Central memory CD8-positive, alpha-beta T cell (primary cell): ENCODE measurements at regions not wholly inside any gene's neighbourhood (a gene's known extent, or its start where the extent isn't known, plus 50 kb on each side); places are given as distances from the start of the nearest gene placed in this dataset.

Source experiments
- ATAC-seq: fragments of 150-1000 bp; cut with Tn5 transposase; replicated peaks from 2 replicates; pipeline ENCODE4 v1.10.0; 2022; ENCODE audit warnings: mild to moderate bottlenecking, moderate FRiP score, moderate number of reproducible peaks; ENCODE audit not compliant: poor library complexity, severe bottlenecking; ENCODE audit errors: extremely low read depth
- DNase-seq, 2 donors: peaks; one replicate each; pipeline ENCODE4 v3.0.0; 2021; ENCODE audit warnings: low spot score in 2 of 2
- H3K27ac Mint-ChIP-seq: one replicate; pipeline ENCODE4 v1.8.0; 2022; ENCODE audit warnings: low read depth, mild to moderate bottlenecking, moderate library complexity, mixed read lengths
- H3K27me3 Mint-ChIP-seq: one replicate; pipeline ENCODE4 v1.8.0; 2022; ENCODE audit warnings: mixed read lengths
- H3K36me3 Mint-ChIP-seq: one replicate; pipeline ENCODE4 v1.8.0; 2022; ENCODE audit warnings: mild to moderate bottlenecking, moderate library complexity, mixed read lengths; ENCODE audit not compliant: insufficient read depth
- H3K4me1 Mint-ChIP-seq: one replicate; pipeline ENCODE4 v1.8.0; 2022; ENCODE audit warnings: mixed read lengths
- H3K4me3 Mint-ChIP-seq: one replicate; pipeline ENCODE4 v1.8.0; 2022; ENCODE audit warnings: mild to moderate bottlenecking, moderate library complexity, mixed read lengths
- H3K9me3 Mint-ChIP-seq: one replicate; pipeline ENCODE4 v1.8.0; 2022; ENCODE audit warnings: mixed read lengths

DNA sequence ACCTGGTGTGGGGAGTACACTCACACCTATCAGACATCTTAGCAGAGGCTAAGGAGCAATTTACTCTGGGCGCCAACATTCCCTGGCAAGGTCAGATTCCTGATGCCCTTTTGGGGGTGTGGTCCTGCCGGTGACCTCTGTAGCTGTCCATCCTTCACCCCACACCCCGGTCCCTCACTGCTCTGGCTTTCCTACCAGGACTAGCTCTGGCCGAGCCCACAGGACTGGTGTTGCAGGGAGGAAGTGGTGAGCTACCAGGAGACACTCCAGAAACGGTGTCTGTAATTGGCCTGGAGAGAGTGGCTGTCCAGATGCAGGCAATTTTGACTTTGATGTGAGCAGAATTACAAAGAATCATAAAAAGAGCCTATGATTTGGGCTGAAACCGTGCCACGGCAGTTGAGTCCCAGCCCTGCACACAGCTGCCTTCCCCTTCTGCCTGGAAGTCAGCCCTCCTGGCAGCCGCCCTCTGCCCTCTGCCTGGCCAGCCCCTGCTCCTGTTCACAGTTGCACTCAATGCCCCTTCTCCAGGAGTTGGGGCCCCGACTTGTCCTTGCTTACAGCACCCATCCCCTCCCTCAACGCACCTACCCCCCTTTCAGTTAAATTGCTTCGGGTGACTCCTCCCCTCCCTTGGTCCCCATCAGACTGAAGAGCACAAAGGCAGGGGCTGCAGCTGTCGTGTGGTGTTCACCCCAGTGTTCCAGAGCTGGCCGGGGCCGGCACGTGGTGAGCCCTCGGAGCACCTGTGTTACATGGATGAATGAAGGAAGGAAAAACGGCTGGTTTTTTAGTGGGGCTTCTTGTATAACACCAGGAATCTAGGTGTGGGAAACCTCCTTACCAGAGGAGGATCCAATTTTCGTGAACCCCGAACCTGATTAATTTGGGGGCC, 80.2 kb upstream of the TPM1 start:
- H3K9me3 Mint-ChIP-seq, result no peaks in the 10 kb centered on the region
- no peaks in the 10 kb centered on the region for H3K27me3 Mint-ChIP-seq
- ATAC-seq, result no peak
- no peak for DNase-seq
- no peaks in the 10 kb centered on the region for H3K36me3 Mint-ChIP-seq
- no peak overlapping the region for H3K27ac Mint-ChIP-seq
- H3K4me1 Mint-ChIP-seq, result no peaks in the 10 kb centered on the region
- H3K4me3 Mint-ChIP-seq, result no peak overlapping the region

GRCh38 chr15:62964251-62964650, 78.3 kb upstream of the TPM1 start:
- Mint-ChIP-seq H3K36me3 (no peaks in the 10 kb centered on the region), H3K27me3 (no peaks in the 10 kb centered on the region), H3K27ac (no peak overlapping the region), H3K4me1 (no peaks in the 10 kb centered on the region), H3K9me3 (no peaks in the 10 kb centered on the region), H3K4me3 (no peak overlapping the region)
- DNase-seq (no peak), ATAC-seq (no peak)

DNA sequence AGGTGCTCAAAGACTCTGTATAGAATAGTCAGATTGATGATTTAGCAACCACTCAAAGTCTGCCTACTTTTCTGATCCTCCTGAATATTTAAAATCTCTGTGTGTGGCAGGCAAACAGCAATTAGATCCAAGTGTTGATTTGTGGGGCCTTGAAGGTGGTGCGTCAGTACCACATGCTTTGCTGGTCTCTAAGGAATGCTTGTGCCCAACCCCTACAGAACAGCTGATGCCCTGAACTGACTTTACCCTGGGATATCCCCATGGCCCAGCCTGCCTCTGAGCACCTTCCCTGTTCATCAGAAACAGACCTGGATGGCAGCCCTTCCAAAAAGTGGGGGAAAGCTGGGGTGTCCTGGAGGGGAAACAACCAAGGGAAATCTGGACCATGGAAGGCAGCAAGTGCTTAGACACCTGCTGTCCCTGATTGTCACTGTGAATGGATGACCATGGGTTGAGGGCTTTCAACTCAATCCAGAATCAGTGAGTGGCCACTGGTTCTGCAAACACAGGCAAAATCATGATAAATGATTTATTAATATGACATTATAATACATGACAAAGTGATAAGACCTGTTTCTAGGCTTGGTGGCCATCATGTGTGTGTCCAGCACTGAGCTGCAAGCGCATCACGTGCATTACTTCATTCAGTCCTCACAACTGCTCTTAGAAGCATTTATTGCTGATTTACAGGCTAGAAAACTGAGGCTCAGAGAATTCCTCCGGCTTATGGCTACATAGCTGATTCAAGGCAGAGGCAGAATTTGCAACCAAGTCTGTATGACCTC, 76.1 kb upstream of the TPM1 start:
- no peak for DNase-seq
- ATAC-seq, result no peak
- Mint-ChIP-seq H3K4me3 (no peak overlapping the region), H3K36me3 (no peaks in the 10 kb centered on the region), H3K27me3 (peaks cover 9% of the 10 kb centered on the region), H3K27ac (no peak overlapping the region), H3K9me3 (no peaks in the 10 kb centered on the region), H3K4me1 (no peaks in the 10 kb centered on the region)

DNA sequence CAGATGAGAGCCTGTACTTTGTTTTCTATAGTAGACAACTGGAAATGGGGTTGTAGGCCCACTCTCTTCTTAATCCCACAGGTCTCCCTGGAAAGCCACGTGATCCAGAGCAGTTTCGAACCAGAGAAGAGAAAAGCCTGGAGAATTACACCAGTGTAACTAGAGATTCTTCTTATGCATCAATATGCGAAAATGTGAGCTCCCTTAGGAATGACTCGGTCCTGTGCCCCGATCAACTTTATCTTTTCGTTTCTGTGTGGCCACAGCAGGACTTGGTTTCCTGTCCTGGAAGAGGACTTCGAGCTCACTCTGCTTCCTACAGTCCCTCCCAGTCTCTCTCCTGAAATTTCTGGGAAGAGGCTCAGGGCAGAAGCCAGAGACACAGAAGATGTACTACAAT, 73.8 kb upstream of the TPM1 start:
- DNase-seq (no peak), ATAC-seq (no peak)
- Mint-ChIP-seq H3K9me3 (no peaks in the 10 kb centered on the region), H3K36me3 (no peaks in the 10 kb centered on the region), H3K4me1 (no peaks in the 10 kb centered on the region), H3K4me3 (no peak overlapping the region), H3K27me3 (peaks cover 20% of the 10 kb centered on the region), H3K27ac (no peak overlapping the region)

- Mint-ChIP-seq H3K4me1 (no peaks in the 10 kb centered on the region), H3K27ac (no peak overlapping the region), H3K9me3 (no peaks in the 10 kb centered on the region), H3K27me3 (peaks cover 20% of the 10 kb centered on the region), H3K4me3 (no peak overlapping the region), H3K36me3 (no peaks in the 10 kb centered on the region)
- no peak for ATAC-seq
- no peak for DNase-seq
These were observed 73.0 kb upstream of the TPM1 start for GRCh38 chr15:62969442-62970089.

GRCh38 chr15:62972814-62973213, 69.7 kb upstream of the TPM1 start:
- Mint-ChIP-seq H3K36me3 (no peaks in the 10 kb centered on the region), H3K4me1 (no peaks in the 10 kb centered on the region)
- no peak for ATAC-seq

DNA sequence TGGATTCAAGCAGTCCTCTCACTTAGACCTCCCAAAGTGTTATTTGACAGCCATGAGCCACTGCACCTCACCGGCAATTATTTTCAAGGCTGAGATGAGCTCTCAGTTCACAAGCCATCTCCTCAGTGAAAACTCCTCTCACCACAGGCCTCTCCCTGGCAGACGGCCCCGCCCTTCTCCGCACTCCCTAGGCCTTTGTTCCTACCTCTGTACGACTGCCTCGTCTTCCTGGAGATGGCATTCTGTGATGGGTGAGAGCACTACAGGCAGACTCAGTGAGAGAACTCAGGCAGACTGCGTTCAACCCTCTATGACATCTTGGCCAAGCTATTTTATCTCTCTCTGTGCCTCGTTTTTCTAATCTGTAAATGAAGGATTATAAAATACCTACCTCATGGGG, 67.0 kb upstream of the TPM1 start:
- Mint-ChIP-seq H3K27me3 (peaks cover 31% of the 10 kb centered on the region), H3K4me3 (no peak overlapping the region), H3K27ac (no peak overlapping the region), H3K9me3 (no peaks in the 10 kb centered on the region), H3K4me1 (no peaks in the 10 kb centered on the region), H3K36me3 (no peaks in the 10 kb centered on the region)
- no peak for DNase-seq
- ATAC-seq, result no peak

More at GRCh38 chr15:62972814-62973213, 69.7 kb upstream of the TPM1 start:
- H3K4me3 Mint-ChIP-seq, result no peak overlapping the region
- peaks cover 20% of the 10 kb centered on the region for H3K27me3 Mint-ChIP-seq
- H3K27ac Mint-ChIP-seq, result no peak overlapping the region
- H3K9me3 Mint-ChIP-seq, result no peaks in the 10 kb centered on the region
- no peak for DNase-seq

DNA sequence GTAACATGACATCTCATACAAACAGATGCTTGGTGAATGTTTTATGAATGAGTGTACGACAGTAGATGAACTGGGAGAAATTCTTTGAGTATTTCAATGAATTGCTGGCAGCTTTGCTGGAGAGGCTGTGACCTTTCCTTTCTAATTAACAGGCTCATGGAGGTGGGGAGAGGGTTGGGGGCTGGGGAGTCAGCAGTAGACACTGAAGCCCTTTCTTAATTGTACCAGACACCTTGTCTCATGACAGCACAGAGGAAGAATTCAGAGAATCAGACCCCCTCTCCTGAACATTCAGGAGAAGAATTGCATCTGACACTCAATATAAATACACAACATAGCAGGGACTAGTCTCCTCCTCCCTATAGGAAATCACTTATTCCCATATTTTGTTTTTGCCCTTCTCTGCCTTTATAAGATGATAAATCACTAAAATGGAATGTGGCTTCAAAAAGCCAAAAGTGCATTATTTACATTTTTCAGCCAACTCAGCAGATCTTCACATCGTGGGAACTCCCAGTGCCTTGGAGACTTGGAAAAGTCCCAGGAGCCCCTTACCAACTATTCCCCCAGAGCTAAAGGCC, 66.2 kb upstream of the TPM1 start:
- ATAC-seq (no peak), DNase-seq (no peak)
- no peak overlapping the region for H3K27ac Mint-ChIP-seq
- H3K36me3 Mint-ChIP-seq, result no peaks in the 10 kb centered on the region
- no peaks in the 10 kb centered on the region for H3K9me3 Mint-ChIP-seq
- peaks cover 22% of the 10 kb centered on the region for H3K27me3 Mint-ChIP-seq
- H3K4me3 Mint-ChIP-seq, result no peak overlapping the region
- no peaks in the 10 kb centered on the region for H3K4me1 Mint-ChIP-seq

- ATAC-seq (no peak), DNase-seq (no peak)
- Mint-ChIP-seq H3K36me3 (no peaks in the 10 kb centered on the region), H3K4me3 (no peak overlapping the region), H3K27ac (no peak overlapping the region), H3K4me1 (no peaks in the 10 kb centered on the region), H3K27me3 (peaks cover 15% of the 10 kb centered on the region), H3K9me3 (no peaks in the 10 kb centered on the region)
These were observed 64.4 kb upstream of the TPM1 start for GRCh38 chr15:62977952-62978811.

DNA sequence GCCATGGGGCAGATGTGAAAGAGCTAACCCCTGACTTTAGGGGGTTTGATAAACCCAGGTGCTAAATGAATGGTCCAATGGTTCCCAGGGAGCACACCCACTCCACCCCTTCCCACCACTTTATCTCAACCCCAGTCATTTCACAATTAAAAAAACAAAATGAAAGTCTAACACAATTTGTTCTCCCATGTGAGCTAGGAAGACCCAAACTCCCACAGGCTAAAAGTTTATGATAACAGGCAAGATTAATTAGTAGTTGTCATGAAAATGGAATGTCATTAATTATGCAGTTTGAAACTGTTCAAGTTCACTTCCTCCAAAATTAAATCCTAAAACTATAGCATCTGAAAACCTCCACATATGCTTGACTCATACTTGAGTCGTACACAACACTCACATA, 63.3 kb upstream of the TPM1 start:
- no peaks in the 10 kb centered on the region for H3K36me3 Mint-ChIP-seq
- ATAC-seq (no peak), DNase-seq (no peak)
- no peaks in the 10 kb centered on the region for H3K9me3 Mint-ChIP-seq
- no peaks in the 10 kb centered on the region for H3K4me1 Mint-ChIP-seq
- H3K27ac Mint-ChIP-seq, result no peak overlapping the region
- H3K27me3 Mint-ChIP-seq, result peaks cover 12% of the 10 kb centered on the region
- H3K4me3 Mint-ChIP-seq, result no peak overlapping the region

- ATAC-seq (no peak), DNase-seq (no peak)
- H3K27me3 Mint-ChIP-seq, result peaks cover 29% of the 10 kb centered on the region
These were observed 61.5 kb upstream of the TPM1 start for GRCh38 chr15:62981071-62981470.

DNA sequence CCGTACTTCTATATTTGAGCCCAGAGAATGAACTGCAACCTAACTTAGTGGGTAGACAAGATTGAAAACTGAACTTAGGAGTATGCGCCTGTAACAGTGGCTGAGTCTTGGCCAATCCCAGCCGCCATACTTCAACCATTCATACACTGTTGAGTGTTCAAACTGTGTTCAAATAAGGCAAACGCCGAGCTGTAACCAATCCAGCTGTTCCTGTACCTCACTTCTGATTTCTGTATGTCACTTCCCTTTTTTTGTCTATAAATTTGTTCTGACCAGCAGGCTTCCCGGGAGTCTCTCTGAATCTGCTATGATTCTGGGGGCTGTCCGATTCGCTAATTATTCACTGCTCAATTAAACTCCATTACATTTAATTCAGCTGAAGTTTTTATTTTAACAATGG, 58.6 kb upstream of the TPM1 start:
- H3K27ac Mint-ChIP-seq, result no peak overlapping the region
- no peaks in the 10 kb centered on the region for H3K36me3 Mint-ChIP-seq
- no peak overlapping the region for H3K4me3 Mint-ChIP-seq
- no peaks in the 10 kb centered on the region for H3K4me1 Mint-ChIP-seq
- no peak for DNase-seq
- no peak for ATAC-seq
- peaks cover 41% of the 10 kb centered on the region for H3K27me3 Mint-ChIP-seq
- H3K9me3 Mint-ChIP-seq, result no peaks in the 10 kb centered on the region

More at GRCh38 chr15:62981071-62981470, 61.5 kb upstream of the TPM1 start:
- Mint-ChIP-seq H3K27ac (no peak overlapping the region), H3K36me3 (no peaks in the 10 kb centered on the region), H3K4me1 (no peaks in the 10 kb centered on the region), H3K4me3 (no peak overlapping the region), H3K9me3 (no peaks in the 10 kb centered on the region)
